ENCODE measurements at regions not wholly inside any gene's neighbourhood (a gene's known extent, or its start where the extent isn't known, plus 50 kb on each side); places are given as distances from the start of the nearest gene placed in this dataset.
"Not testable (repeated sequence)": the region's sequence is repeated elsewhere in the genome, so short reads cannot be mapped to it uniquely, and the experiment has no call there.

- TF ChIP-seq, protein P1, sequence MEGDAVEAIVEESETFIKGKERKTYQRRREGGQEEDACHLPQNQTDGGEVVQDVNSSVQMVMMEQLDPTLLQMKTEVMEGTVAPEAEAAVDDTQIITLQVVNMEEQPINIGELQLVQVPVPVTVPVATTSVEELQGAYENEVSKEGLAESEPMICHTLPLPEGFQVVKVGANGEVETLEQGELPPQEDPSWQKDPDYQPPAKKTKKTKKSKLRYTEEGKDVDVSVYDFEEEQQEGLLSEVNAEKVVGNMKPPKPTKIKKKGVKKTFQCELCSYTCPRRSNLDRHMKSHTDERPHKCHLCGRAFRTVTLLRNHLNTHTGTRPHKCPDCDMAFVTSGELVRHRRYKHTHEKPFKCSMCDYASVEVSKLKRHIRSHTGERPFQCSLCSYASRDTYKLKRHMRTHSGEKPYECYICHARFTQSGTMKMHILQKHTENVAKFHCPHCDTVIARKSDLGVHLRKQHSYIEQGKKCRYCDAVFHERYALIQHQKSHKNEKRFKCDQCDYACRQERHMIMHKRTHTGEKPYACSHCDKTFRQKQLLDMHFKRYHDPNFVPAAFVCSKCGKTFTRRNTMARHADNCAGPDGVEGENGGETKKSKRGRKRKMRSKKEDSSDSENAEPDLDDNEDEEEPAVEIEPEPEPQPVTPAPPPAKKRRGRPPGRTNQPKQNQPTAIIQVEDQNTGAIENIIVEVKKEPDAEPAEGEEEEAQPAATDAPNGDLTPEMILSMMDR (conservative IDR thresholded peaks at IDR 0.05; ENCODE audit: low read length) = not testable (repeated sequence)
- TF ChIP-seq EZH2phosphoT487 (IDR thresholded peaks at IDR 0.05; ENCODE audit: borderline replicate concordance, low read depth, low read length) = not testable (repeated sequence)
Measured at GRCh38 chr13:56547921-56548320, 592.8 kb upstream of the PRR20A start.
